T-cell (primary cell): ENCODE measurements at regions not wholly inside any gene's neighbourhood (a gene's known extent, or its start where the extent isn't known, plus 50 kb on each side); places are given as distances from the start of the nearest gene placed in this dataset.
A peak's percentile ranks its signal among the peaks of the same experiment; 100 is the strongest.
"Not testable (repeated sequence)": the region's sequence is repeated elsewhere in the genome, so short reads cannot be mapped to it uniquely, and the experiment has no call there.

ENCODE experiments used
- ATAC-seq, 4 experiments: fragments of 200-7000 bp in 3 of 4; fragments of 150-1000 bp in 1 of 4; cut with Tn5 transposase; replicated peaks in 1 of 4; 1 replicate in 3 of 4; 2 replicates in 1 of 4; pipeline ENCODE4 v1.10.0; 2021; ENCODE audit warnings: moderate library complexity in 3 of 4, mild to moderate bottlenecking in 2 of 4, moderate number of reproducible peaks in 1 of 4
- CTCF ChIA-PET, 2 donors: fragments of 300-600 bp; sonication (Branson Sonifier 250); formaldehyde crosslinking; loops; one replicate each; lab custom pipeline; 2022; ENCODE audit warnings: antibody characterized with exemption in 2 of 2; lab: Charles Lee
- POLR2A ChIA-PET, 2 donors: fragments of 300-600 bp; sonication (Branson Sonifier 250); formaldehyde crosslinking; loops; one replicate each; lab custom pipeline; 2022; ENCODE audit warnings: antibody characterized with exemption in 2 of 2; lab: Charles Lee
- DNase-seq, 35 experiments: peaks; one replicate each; pipeline versions ENCODE4 v3.0.0 to v3.0.0-alpha.2; 2013 to 2023
- H3K27ac ChIP-seq: one replicate; pipeline ENCODE4 v1.5.1; 2013; ENCODE audit warnings: low read length
- H3K27me3 ChIP-seq, 2 experiments: replicated peaks in 1 of 2; 1 replicate in 1 of 2; 2 replicates in 1 of 2; pipeline versions ENCODE4 v1.6.1 to v1.7.0; 2013; ENCODE audit warnings: low read length in 1 of 2, mixed read lengths in 1 of 2; ENCODE audit not compliant: control insufficient read depth in 2 of 2, insufficient read depth in 2 of 2; ENCODE audit errors: extremely low read depth in 1 of 2
- H3K36me3 ChIP-seq, 2 donors: 1 replicate in 1 of 2; 2 replicates in 1 of 2; pipeline versions ENCODE4 v1.6.1 to v1.7.0; 2013; ENCODE audit warnings: low read length in 1 of 2; ENCODE audit not compliant: control insufficient read depth in 2 of 2, insufficient read depth in 1 of 2; ENCODE audit errors: extremely low read depth in 1 of 2
- H3K4me1 ChIP-seq, 2 experiments: 1 replicate in 1 of 2; 2 replicates in 1 of 2; pipeline versions ENCODE4 v1.6.1 to v1.7.0; 2013; ENCODE audit warnings: low read length in 2 of 2, mixed read lengths in 1 of 2; ENCODE audit not compliant: insufficient read depth in 2 of 2, control insufficient read depth in 1 of 2; ENCODE audit errors: extremely low read depth in 1 of 2
- H3K4me3 ChIP-seq, 2 donors: 1 replicate in 1 of 2; 2 replicates in 1 of 2; pipeline versions ENCODE4 v1.5.1 to v1.7.0; 2013; ENCODE audit warnings: mild to moderate bottlenecking in 2 of 2, low read length in 1 of 2, moderate library complexity in 1 of 2; ENCODE audit not compliant: control insufficient read depth in 1 of 2; ENCODE audit errors: extremely low read depth in 1 of 2
- H3K9me3 ChIP-seq: 2 replicates; pipeline ENCODE4 v1.7.0; 2013
- H3K27ac Mint-ChIP-seq, 2 donors: one replicate each; pipeline ENCODE4 v1.8.0; 2020 to 2021; ENCODE audit warnings: mild to moderate bottlenecking in 2 of 2, mixed read lengths in 2 of 2
- H3K27me3 Mint-ChIP-seq, 2 donors: one replicate each; pipeline ENCODE4 v1.8.0; 2021 to 2022; ENCODE audit warnings: mixed read lengths in 2 of 2
- H3K36me3 Mint-ChIP-seq: one replicate; pipeline ENCODE4 v1.8.0; 2021; ENCODE audit warnings: mixed read lengths
- H3K4me1 Mint-ChIP-seq, 3 donors: one replicate each; pipeline ENCODE4 v1.8.0; 2020 to 2022; ENCODE audit warnings: mixed read lengths in 3 of 3, mild to moderate bottlenecking in 1 of 3
- H3K4me3 Mint-ChIP-seq, 3 donors: one replicate each; pipeline ENCODE4 v1.8.0; 2020 to 2022; ENCODE audit warnings: mild to moderate bottlenecking in 3 of 3, mixed read lengths in 3 of 3, moderate library complexity in 3 of 3
- H3K9me3 Mint-ChIP-seq, 3 donors: one replicate each; pipeline ENCODE4 v1.8.0; 2020 to 2022; ENCODE audit warnings: mixed read lengths in 3 of 3
- WGBS: methylation state at CpG from one replicate; pipeline ENCODE4 v1.1.5; 2013; ENCODE audit warnings: missing lambda C conversion rate; ENCODE audit not compliant: insufficient coverage; 5-methylcytosine and 5-hydroxymethylcytosine counted together

DNA sequence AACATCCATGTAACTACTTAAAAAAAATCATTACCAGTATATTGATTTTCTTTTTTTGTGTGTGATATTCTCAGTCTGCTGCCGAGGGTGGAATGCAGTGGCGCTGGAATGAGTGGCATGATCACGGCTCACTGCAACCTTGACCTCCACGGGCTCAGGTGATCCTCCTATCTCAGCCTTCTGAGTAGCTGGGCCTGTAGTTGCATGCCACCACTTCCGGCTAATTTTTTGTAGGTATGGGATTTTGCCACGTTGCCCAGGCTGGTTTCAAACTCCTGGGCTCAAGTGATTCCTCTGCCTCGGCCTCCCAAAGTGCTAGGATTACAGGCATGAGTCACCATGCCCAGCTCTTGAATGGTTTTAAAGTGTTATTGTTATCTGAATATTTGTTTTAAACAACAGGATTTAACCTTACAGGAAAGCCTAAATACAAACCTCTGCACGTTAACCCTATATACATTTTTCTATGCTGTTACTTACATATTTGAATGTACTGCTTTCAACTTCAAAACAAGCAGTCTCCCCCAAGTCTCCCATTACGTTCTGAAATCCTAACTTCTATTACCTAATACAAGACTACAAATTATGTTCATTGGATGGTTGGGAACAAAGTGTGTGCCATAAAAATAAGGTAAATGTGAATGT, 61.7 kb downstream of the KPNA2 start:
- no peaks in the 10 kb centered on the region for H3K27me3 Mint-ChIP-seq
- Histone ChIP-seq H3K27me3 (no peaks in the 10 kb centered on the region), H3K4me1 (peaks cover 3 to 11% of the 10 kb centered on the region in 2 experiments), H3K9me3 (no peaks in the 10 kb centered on the region), H3K36me3 (no peaks in the 10 kb centered on the region), H3K27ac (no peak overlapping the region), H3K4me3 (no peak overlapping the region)
- no peaks in the 10 kb centered on the region for H3K36me3 Mint-ChIP-seq
- no peaks in the 10 kb centered on the region for H3K9me3 Mint-ChIP-seq
- WGBS: 92% methylated on average over 6 of the region's 9 CpGs
- POLR2A ChIA-PET: no interaction called here
- ATAC-seq (no peak), DNase-seq (no peak)
- no peak overlapping the region for H3K4me3 Mint-ChIP-seq
- peaks cover 2 to 14% (median 13%) of the 10 kb centered on the region in 3 donors for H3K4me1 Mint-ChIP-seq
- CTCF ChIA-PET: no interaction called here
- no peak overlapping the region for H3K27ac Mint-ChIP-seq

DNA sequence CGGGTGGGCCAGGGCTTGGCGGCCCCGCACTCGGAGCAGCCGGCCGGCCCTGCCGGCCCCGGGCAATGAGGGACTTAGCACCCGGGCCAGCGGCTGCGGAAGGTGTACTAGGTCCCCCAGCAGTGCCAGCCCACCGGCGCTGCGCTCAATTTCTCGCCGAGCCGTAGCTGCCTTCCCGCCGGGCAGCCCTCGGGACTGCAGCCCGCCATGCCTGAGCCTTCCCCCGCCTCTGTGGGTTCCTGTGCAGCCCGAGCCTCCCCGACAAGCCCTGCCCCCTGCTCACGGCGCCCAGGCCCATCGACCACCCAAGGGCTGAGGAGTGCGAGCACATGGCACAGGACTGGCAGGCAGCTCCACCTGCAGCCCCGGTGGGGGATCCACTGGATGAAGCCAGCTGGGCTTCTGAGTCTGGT, 63.8 kb downstream of the KPNA2 start:
- H3K36me3 Mint-ChIP-seq, H3K4me3 ChIP-seq, H3K9me3 Mint-ChIP-seq, H3K9me3 ChIP-seq, ATAC-seq, CTCF ChIA-PET, H3K4me3 Mint-ChIP-seq, H3K27ac Mint-ChIP-seq, H3K27me3 ChIP-seq, H3K27me3 Mint-ChIP-seq, H3K27ac ChIP-seq, H3K36me3 ChIP-seq, DNase-seq: not testable (repeated sequence)
- H3K4me1 ChIP-seq: peaks cover 11 to 19% of the 10 kb centered on the region in 2 experiments
- peaks cover 22 to 34% (median 32%) of the 10 kb centered on the region in 3 donors for H3K4me1 Mint-ChIP-seq
- POLR2A ChIA-PET: interaction anchor here in 1 of 2 donors (0.6 kb wide), 1 partner anchor 726 kb away, joined by 3 read pairs; no protein-coding TSS in a partner anchor
- WGBS: 96% methylated on average over 18 of the region's 29 CpGs

DNA sequence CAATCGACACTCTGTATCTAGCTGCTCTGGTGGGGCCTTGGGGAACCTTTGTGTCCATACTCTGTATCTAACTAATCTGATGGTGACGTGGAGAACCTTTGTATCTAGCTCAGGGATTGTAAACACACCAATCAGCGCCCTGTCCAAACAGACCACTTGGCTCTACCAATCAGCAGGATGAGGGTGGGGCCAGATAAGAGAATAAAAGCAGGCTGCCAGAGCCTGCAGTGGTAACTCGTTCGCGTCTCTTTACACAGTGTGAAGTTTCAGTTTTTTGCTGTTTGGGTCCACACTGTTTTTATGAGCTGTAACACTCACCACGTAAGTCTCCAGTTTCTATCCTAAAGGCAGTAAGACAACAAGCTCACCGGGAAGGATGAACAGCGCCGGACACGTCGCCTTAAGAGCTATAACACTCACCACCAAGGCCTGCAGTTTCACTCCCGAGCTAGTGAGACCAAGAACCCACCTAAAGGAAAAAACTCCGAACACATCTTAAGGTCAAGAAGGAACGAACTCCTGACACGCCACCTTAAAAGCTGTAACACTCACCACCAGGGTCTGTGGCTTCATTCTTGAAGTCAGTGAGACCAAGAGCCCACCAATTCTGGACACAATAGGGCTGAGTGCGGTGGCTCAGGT, 64.6 kb downstream of the KPNA2 start:
- Mint-ChIP-seq H3K4me1 (peaks cover 29 to 38% (median 36%) of the 10 kb centered on the region in 3 donors), H3K4me3 (peak overlapping the region; percentile 91 to 96 (median 95))

DNA sequence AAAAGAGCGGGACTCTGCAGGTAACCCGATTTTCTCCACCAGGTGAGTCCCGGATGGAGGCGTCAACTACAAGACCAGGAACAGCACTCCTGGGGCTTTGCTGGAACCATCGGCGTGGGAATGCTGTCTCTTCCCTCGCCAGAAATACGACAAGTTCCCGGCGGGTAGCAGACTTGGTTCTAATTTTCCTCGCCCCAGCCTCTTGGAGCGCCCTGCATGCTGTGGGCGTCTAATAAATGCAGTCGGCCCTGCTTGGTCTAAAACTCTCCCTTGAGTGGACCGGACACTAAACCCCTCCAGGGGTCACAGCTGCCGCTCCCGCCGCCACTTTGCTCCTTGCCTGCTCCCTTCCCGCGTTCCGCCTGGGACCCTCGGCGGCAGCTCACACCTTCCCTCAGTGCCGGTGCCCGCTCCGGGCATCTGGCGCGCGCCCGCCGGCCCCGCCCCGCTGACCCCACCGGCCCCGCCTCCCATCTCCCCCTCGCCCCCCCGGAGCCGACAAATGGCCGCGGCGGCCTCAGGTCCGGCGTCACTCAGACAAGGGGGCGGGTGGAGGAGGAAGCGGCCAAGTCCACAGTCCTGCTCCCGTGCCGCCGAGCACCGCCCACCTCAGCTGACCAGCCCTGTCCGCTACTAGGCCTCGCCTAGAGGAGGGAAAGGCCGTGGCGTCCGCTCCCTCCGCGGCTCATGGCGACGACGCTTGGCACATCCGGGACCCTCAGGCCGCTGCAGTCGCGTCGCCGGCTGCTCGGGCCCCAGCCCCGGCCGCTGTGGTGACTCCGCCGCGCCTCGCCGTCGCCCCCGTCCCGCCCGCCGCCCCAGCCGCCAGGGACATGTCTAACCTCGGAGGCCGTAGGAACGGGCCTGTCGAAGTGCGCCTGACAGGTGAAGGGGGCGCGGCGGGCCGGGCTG, 65.8 kb downstream of the KPNA2 start:
- Mint-ChIP-seq H3K9me3 (no peaks in the 10 kb centered on the region), H3K4me1 (peaks cover 35 to 45% (median 42%) of the 10 kb centered on the region in 3 donors), H3K27me3 (no peaks in the 10 kb centered on the region), H3K27ac (peak overlapping the region; percentile 91 to 93), H3K36me3 (peaks cover 3% of the 10 kb centered on the region), H3K4me3 (peak overlapping the region; percentile 91 to 96 (median 95))
- 14% methylated on average over 72 of the region's 88 CpGs for WGBS
- Histone ChIP-seq H3K36me3 (no peaks in the 10 kb centered on the region), H3K27me3 (no peaks in the 10 kb centered on the region), H3K4me3 (peak overlapping the region; percentile 71 to 78), H3K9me3 (no peaks in the 10 kb centered on the region), H3K4me1 (peaks cover 14 to 19% of the 10 kb centered on the region in 2 experiments), H3K27ac (peak overlapping the region; percentile 83)
- DNase-seq (peak in 34 of 35 experiments; percentile 13 to 77 (median 52)), ATAC-seq (peak; percentile 70 to 73 (median 71))
- ChIA-PET CTCF (no interaction called here), POLR2A (no interaction called here)

More for the DNA sequence above, 64.6 kb downstream of the KPNA2 start:
- H3K27me3 Mint-ChIP-seq: no peaks in the 10 kb centered on the region
- no peaks in the 10 kb centered on the region for H3K9me3 Mint-ChIP-seq
- H3K4me1 ChIP-seq: peaks cover 11 to 19% of the 10 kb centered on the region in 2 experiments
- peak overlapping the region in 1 of 2 donors; percentile 3 for H3K27ac Mint-ChIP-seq
- ChIA-PET CTCF (no interaction called here), POLR2A (interaction anchor here (0.6 kb wide), 2 partner anchors 678 to 726 kb away, joined by 3 read pairs; no protein-coding TSS in a partner anchor)
- H3K27ac ChIP-seq: no peak overlapping the region
- no peak for ATAC-seq
- no peaks in the 10 kb centered on the region for H3K27me3 ChIP-seq
- no peaks in the 10 kb centered on the region for H3K36me3 Mint-ChIP-seq
- no peak for DNase-seq
- no peak overlapping the region for H3K4me3 ChIP-seq
- 95% methylated on average over 14 of the region's 17 CpGs for WGBS
- H3K36me3 ChIP-seq: no peaks in the 10 kb centered on the region
- H3K9me3 ChIP-seq: no peaks in the 10 kb centered on the region

DNA sequence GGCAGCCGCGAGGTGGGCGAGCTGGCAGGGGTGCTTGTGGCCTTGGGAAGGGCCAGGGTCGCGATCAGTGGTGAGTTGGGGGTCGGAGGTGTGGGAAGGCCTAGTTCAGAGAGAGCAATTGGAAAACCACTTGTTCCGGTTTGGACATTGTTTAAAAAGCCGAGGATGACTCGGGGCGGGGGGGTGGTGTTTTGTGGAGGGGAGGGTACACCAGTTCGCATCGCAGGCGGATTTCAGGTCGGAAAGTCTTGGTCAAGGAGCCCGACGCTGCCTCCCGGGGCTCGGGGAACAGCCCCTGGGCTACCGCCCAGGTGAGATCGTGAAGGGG, 66.4 kb downstream of the KPNA2 start:
- H3K4me1 Mint-ChIP-seq: peaks cover 42 to 51% (median 47%) of the 10 kb centered on the region in 3 donors
- ChIA-PET POLR2A (interaction anchor here in 1 of 2 donors (0.6 kb wide), 1 partner anchor 411 kb away, joined by 4 read pairs; no protein-coding TSS in a partner anchor), CTCF (no interaction called here)
- WGBS: 0% methylated on average over 10 of the region's 20 CpGs
- H3K4me3 Mint-ChIP-seq: peak overlapping the region; percentile 91 to 96 (median 95)
- no peaks in the 10 kb centered on the region for H3K27me3 ChIP-seq
- peaks cover 14 to 19% of the 10 kb centered on the region in 2 experiments for H3K4me1 ChIP-seq
- H3K9me3 ChIP-seq: no peaks in the 10 kb centered on the region
- H3K36me3 ChIP-seq: no peaks in the 10 kb centered on the region
- peaks cover 5% of the 10 kb centered on the region for H3K36me3 Mint-ChIP-seq
- ATAC-seq: peak in 1 of 4 experiments; percentile 16
- DNase-seq: peak in 3 of 35 experiments; percentile 7 to 13 (median 11)
- peak overlapping the region; percentile 83 for H3K27ac ChIP-seq
- H3K9me3 Mint-ChIP-seq: no peaks in the 10 kb centered on the region
- peak overlapping the region; percentile 91 to 93 for H3K27ac Mint-ChIP-seq
- peak overlapping the region; percentile 71 to 78 for H3K4me3 ChIP-seq
- no peaks in the 10 kb centered on the region for H3K27me3 Mint-ChIP-seq

DNA sequence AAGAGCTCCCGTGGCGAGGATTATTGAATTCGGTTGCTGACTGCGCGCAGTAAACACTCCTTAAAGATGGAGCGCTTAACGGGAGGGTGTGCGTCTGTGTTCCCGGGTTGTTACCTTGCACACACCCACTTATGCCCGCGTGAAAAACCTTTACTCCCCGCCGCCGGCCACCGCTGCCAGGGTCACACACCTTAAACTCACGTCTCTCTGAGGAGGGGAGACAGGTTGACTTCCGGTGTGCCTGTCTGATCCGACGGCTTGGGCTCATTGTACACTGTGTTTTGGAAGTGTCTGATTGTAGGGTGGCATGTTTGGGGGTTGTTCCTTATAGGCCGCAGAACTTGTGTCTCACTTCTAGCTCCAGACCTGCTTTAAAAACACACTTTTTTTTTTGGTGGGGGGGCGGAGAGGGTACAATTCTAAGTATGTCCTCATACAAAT, 66.8 kb downstream of the KPNA2 start:
- ATAC-seq (peak; percentile 50 to 69 (median 54)), DNase-seq (peak in 23 of 35 experiments; percentile 7 to 49 (median 21))
- Histone ChIP-seq H3K4me1 (peaks cover 17 to 19% of the 10 kb centered on the region in 2 experiments), H3K27me3 (no peaks in the 10 kb centered on the region), H3K36me3 (peaks cover 0 to 2% of the 10 kb centered on the region in 2 donors), H3K9me3 (no peaks in the 10 kb centered on the region), H3K4me3 (peak overlapping the region; percentile 71 to 78), H3K27ac (peak overlapping the region; percentile 83)
- no peaks in the 10 kb centered on the region for H3K9me3 Mint-ChIP-seq
- peaks cover 45 to 55% (median 51%) of the 10 kb centered on the region in 3 donors for H3K4me1 Mint-ChIP-seq
- peak overlapping the region; percentile 91 to 96 (median 95) for H3K4me3 Mint-ChIP-seq
- peaks cover 9% of the 10 kb centered on the region for H3K36me3 Mint-ChIP-seq
- no peaks in the 10 kb centered on the region for H3K27me3 Mint-ChIP-seq
- no CpG with 5 or more reads among the region's 21 CpGs for WGBS
- peak overlapping the region; percentile 91 to 93 for H3K27ac Mint-ChIP-seq
- CTCF ChIA-PET: no interaction called here
- POLR2A ChIA-PET: interaction anchor here in 1 of 2 donors (0.6 kb wide), 1 partner anchor 410 kb away, joined by 4 read pairs; no protein-coding TSS in a partner anchor
